ENCODE measurements at regions not wholly inside any gene's neighbourhood (a gene's known extent, or its start where the extent isn't known, plus 50 kb on each side); places are given as distances from the start of the nearest gene placed in this dataset.

- Histone ChIP-seq H3K9me3 (peaks cover 10% of the 10 kb centered on the region; the same call in 1 of the 2 replicates), H3K27me3 (ENCODE audit: insufficient read depth) (no peaks in the 10 kb centered on the region), H3K4me1 (ENCODE audit: control insufficient read depth in 1 of 2, insufficient read depth in 2 of 2, low read depth in 1 of 2, low read length in 1 of 2) (no peaks in the 10 kb centered on the region; a peak in 1 of 4 replicates), H3K4me2 (no peak overlapping the region), H3F3A (replicated peaks; ENCODE audit: insufficient read depth) (no peaks in the 10 kb centered on the region), H3K79me2 (ENCODE audit: insufficient read depth) (no peaks in the 10 kb centered on the region), H2AFZ (ENCODE audit: low read depth) (peak overlapping the region; percentile 66; the same call in 1 of the 2 replicates), H3K4me3 (ENCODE audit: low read depth in 2 of 2, low read length in 1 of 2) (no peak overlapping the region), H3K36me3 (replicated peaks in 1 of 2; ENCODE audit: control insufficient read depth in 1 of 2, insufficient read depth in 2 of 2, low read length in 1 of 2) (no peaks in the 10 kb centered on the region), H3K9me2 (no peaks in the 10 kb centered on the region), H3K27ac (ENCODE audit: low read depth in 2 of 2, low read length in 1 of 2) (peak overlapping the region in 1 of 2 experiments; percentile 14; a peak in 2 of 4 replicates), H4K20me1 (ENCODE audit: insufficient read depth) (no peaks in the 10 kb centered on the region), H3K9ac (no peak overlapping the region)
- no peak for DNase-seq
- ChIA-PET POLR2A (no interaction called here), CTCF (no interaction called here)
- WGBS (ENCODE audit: low lambda C conversion rate): 89% methylated on average over 4 of the region's 4 CpGs
- TF ChIP-seq TAF1 (IDR thresholded peaks at IDR 0.05; ENCODE audit: borderline replicate concordance, low read depth, low read length) (no peak), IRF3 (IDR thresholded peaks at IDR 0.05; ENCODE audit: low read depth, low read length) (no peak), TEAD4 (IDR thresholded peaks at IDR 0.05; ENCODE audit: borderline replicate concordance, insufficient read depth) (no peak), YY1 (IDR thresholded peaks at IDR 0.05; ENCODE audit: low read depth) (no peak), REST (IDR thresholded peaks at IDR 0.05; ENCODE audit: low read depth, low read length) (no peak), MEF2A (IDR thresholded peaks at IDR 0.05; ENCODE audit: borderline replicate concordance, low read depth) (no peak), POLR2AphosphoS5 (IDR thresholded peaks at IDR 0.05; ENCODE audit: low read depth, low read length) (no peak), RFX5 (IDR thresholded peaks at IDR 0.05; ENCODE audit: low read length) (no peak)
These were observed 107.3 kb upstream of the MDM1 start for GRCh38 chr12:68439368-68440045.

- H3K9ac ChIP-seq: no peak overlapping the region
- ChIA-PET POLR2A (no interaction called here), CTCF (no interaction called here)
- peak overlapping the region; percentile 66; the same call in 1 of the 2 replicates for H2AFZ ChIP-seq (ENCODE audit: low read depth)
- no peaks in the 10 kb centered on the region for H3K9me2 ChIP-seq
- no peak for DNase-seq
- WGBS (ENCODE audit: low lambda C conversion rate): 77% methylated on average over 5 of the region's 5 CpGs
- no peaks in the 10 kb centered on the region for H3K27me3 ChIP-seq (ENCODE audit: insufficient read depth)
- no peak overlapping the region for H3K4me3 ChIP-seq (ENCODE audit: low read depth in 2 of 2, low read length in 1 of 2)
- no peaks in the 10 kb centered on the region; a peak in 1 of 4 replicates for H3K4me1 ChIP-seq (ENCODE audit: control insufficient read depth in 1 of 2, insufficient read depth in 2 of 2, low read depth in 1 of 2, low read length in 1 of 2)
- peak overlapping the region in 1 of 2 experiments; percentile 14; a peak in 2 of 4 replicates for H3K27ac ChIP-seq (ENCODE audit: low read depth in 2 of 2, low read length in 1 of 2)
- no peaks in the 10 kb centered on the region for H3K36me3 ChIP-seq (replicated peaks in 1 of 2; ENCODE audit: control insufficient read depth in 1 of 2, insufficient read depth in 2 of 2, low read length in 1 of 2)
- H3K9me3 ChIP-seq: peaks cover 16% of the 10 kb centered on the region; the same call in 1 of the 2 replicates
- TF ChIP-seq JUND (IDR thresholded peaks at IDR 0.05): peak; percentile 41; the same call in 1 of the 2 replicates
- TF ChIP-seq, protein P1, sequence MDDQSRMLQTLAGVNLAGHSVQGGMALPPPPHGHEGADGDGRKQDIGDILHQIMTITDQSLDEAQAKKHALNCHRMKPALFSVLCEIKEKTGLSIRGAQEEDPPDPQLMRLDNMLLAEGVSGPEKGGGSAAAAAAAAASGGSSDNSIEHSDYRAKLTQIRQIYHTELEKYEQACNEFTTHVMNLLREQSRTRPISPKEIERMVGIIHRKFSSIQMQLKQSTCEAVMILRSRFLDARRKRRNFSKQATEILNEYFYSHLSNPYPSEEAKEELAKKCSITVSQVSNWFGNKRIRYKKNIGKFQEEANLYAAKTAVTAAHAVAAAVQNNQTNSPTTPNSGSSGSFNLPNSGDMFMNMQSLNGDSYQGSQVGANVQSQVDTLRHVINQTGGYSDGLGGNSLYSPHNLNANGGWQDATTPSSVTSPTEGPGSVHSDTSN (IDR thresholded peaks at IDR 0.05): peak; percentile 35
- no peak for TF ChIP-seq REST (IDR thresholded peaks at IDR 0.05; ENCODE audit: low read depth, low read length)
- peak; percentile 40; the same call in 1 of the 2 replicates for TF ChIP-seq TCF12 (IDR thresholded peaks at IDR 0.05)
- TF ChIP-seq, protein P2, sequence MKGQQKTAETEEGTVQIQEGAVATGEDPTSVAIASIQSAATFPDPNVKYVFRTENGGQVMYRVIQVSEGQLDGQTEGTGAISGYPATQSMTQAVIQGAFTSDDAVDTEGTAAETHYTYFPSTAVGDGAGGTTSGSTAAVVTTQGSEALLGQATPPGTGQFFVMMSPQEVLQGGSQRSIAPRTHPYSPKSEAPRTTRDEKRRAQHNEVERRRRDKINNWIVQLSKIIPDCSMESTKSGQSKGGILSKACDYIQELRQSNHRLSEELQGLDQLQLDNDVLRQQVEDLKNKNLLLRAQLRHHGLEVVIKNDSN (IDR thresholded peaks at IDR 0.05; ENCODE audit: borderline replicate concordance, low read depth): no peak
- TF ChIP-seq TEAD4 (IDR thresholded peaks at IDR 0.05; ENCODE audit: borderline replicate concordance, insufficient read depth): peak; percentile 37; the same call in 1 of the 2 replicates
- TF ChIP-seq RXRA (IDR thresholded peaks at IDR 0.05; ENCODE audit: borderline replicate concordance, low read depth): no peak
- peak; percentile 52; the same call in 1 of the 2 replicates for TF ChIP-seq FOSL2 (IDR thresholded peaks at IDR 0.05; ENCODE audit: borderline replicate concordance, low read depth)
- H4K20me1 ChIP-seq (ENCODE audit: insufficient read depth): no peaks in the 10 kb centered on the region
- no peaks in the 10 kb centered on the region for H3K79me2 ChIP-seq (ENCODE audit: insufficient read depth)
- H3K4me2 ChIP-seq: no peak overlapping the region
- no peaks in the 10 kb centered on the region for H3F3A ChIP-seq (replicated peaks; ENCODE audit: insufficient read depth)
These were observed 108.0 kb upstream of the MDM1 start for GRCh38 chr12:68440068-68440581.
